DND-41 (cell line): ENCODE measurements at regions not wholly inside any gene's neighbourhood (a gene's known extent, or its start where the extent isn't known, plus 50 kb on each side); places are given as distances from the start of the nearest gene placed in this dataset.

Experiments used
- EZH2 ChIP-seq: IDR thresholded peaks from 3 replicates; pipeline ENCODE4 v1.6.1; 2012; ENCODE audit warnings: borderline replicate concordance, low read depth, mild to moderate bottlenecking, moderate library complexity, low read length, inconsistent platforms; ENCODE audit not compliant: severe bottlenecking
- TF ChIP-seq, protein P1 (sequence below): IDR thresholded peaks from 2 replicates; pipeline ENCODE4 v1.5.1; 2012; ENCODE audit warnings: borderline replicate concordance, low read length, moderate library complexity, mild to moderate bottlenecking; ENCODE audit not compliant: poor library complexity, severe bottlenecking; ENCODE audit errors: extremely low read depth

DNA sequence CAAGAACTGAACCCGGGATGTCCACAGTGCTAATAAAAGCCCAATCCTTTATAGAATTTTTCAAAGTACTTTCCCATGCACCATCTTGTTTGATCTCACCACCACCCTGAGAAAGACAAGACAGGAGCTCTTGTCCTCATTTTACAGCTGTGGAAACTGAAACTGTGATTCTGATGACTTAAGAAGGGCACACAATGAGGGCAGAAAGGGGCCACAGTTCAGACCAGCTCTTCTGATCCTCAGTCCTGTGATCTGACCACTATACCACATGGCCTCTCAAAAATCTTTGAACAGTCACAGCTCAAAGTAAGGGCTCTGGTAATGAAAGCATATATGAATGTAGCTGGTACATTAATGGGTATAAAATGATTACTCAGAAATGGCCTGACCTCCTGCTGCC, 127.3 kb upstream of the CPEB2 start:
- TF ChIP-seq, protein P1, sequence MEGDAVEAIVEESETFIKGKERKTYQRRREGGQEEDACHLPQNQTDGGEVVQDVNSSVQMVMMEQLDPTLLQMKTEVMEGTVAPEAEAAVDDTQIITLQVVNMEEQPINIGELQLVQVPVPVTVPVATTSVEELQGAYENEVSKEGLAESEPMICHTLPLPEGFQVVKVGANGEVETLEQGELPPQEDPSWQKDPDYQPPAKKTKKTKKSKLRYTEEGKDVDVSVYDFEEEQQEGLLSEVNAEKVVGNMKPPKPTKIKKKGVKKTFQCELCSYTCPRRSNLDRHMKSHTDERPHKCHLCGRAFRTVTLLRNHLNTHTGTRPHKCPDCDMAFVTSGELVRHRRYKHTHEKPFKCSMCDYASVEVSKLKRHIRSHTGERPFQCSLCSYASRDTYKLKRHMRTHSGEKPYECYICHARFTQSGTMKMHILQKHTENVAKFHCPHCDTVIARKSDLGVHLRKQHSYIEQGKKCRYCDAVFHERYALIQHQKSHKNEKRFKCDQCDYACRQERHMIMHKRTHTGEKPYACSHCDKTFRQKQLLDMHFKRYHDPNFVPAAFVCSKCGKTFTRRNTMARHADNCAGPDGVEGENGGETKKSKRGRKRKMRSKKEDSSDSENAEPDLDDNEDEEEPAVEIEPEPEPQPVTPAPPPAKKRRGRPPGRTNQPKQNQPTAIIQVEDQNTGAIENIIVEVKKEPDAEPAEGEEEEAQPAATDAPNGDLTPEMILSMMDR = no peak
- no peak for TF ChIP-seq EZH2
